ENCODE measurements at regions not wholly inside any gene's neighbourhood (a gene's known extent, or its start where the extent isn't known, plus 50 kb on each side); places are given as distances from the start of the nearest gene placed in this dataset.

- Histone ChIP-seq H3K27ac (ENCODE audit: low read depth in 1 of 2, low read length in 2 of 2) (no peak overlapping the region), H3K9me3 (ENCODE audit: control insufficient read depth in 4 of 4, low read length in 3 of 4) (no peaks in the 10 kb centered on the region), H3K27me3 (ENCODE audit: control insufficient read depth in 4 of 4, insufficient read depth in 4 of 4, low read length in 3 of 4) (no peaks in the 10 kb centered on the region), H3K36me3 (ENCODE audit: control insufficient read depth in 4 of 4, insufficient read depth in 3 of 4, low read depth in 1 of 4, low read length in 3 of 4) (no peaks in the 10 kb centered on the region), H3K9ac (ENCODE audit: low read depth in 1 of 2, low read length in 2 of 2) (no peak overlapping the region), H3K4me3 (ENCODE audit: low read depth in 1 of 3, low read length in 3 of 3) (no peak overlapping the region), H3K4me1 (ENCODE audit: control insufficient read depth in 4 of 4, insufficient read depth in 4 of 4, low read length in 3 of 4) (peaks cover 0 to 3% (median 1%) of the 10 kb centered on the region in 4 donors)
- DNase-seq (ENCODE audit: low spot score) = no peak
- TF ChIP-seq FOXA2 (IDR thresholded peaks at IDR 0.05) (no peak), ATF3 (IDR thresholded peaks at IDR 0.05) (no peak), HNF4G (IDR thresholded peaks at IDR 0.05) (no peak), SP1 (IDR thresholded peaks at IDR 0.05) (no peak), MAX (IDR thresholded peaks at IDR 0.05) (no peak), RXRA (IDR thresholded peaks at IDR 0.05) (no peak), REST (IDR thresholded peaks at IDR 0.05) (no peak), EGR1 (IDR thresholded peaks at IDR 0.05; ENCODE audit: low read depth in 2 of 2) (no peak), JUND (IDR thresholded peaks at IDR 0.05) (no peak), RAD21 (IDR thresholded peaks at IDR 0.05) (no peak), HNF4A (conservative IDR thresholded peaks at IDR 0.05) (no peak), CTCF (IDR thresholded peaks at IDR 0.05; ENCODE audit: low read depth, low read length, missing input control) (no peak), YY1 (IDR thresholded peaks at IDR 0.05) (no peak), TAF1 (conservative IDR thresholded peaks at IDR 0.05) (no peak), ZBTB33 (IDR thresholded peaks at IDR 0.05) (no peak), FOXA1 (IDR thresholded peaks at IDR 0.05) (no peak), GABPA (IDR thresholded peaks at IDR 0.05 in 1 of 2, conservative IDR thresholded peaks at IDR 0.05 in 1 of 2) (no peak)
Measured at GRCh38 chr3:102200126-102200525, 234.7 kb upstream of the ZPLD1 start.

GRCh38 chr3:102200560-102200959 is 234.3 kb upstream of the ZPLD1 start:
- no peak overlapping the region for H3K4me3 ChIP-seq (ENCODE audit: low read depth in 1 of 3, low read length in 3 of 3)
- H3K27me3 ChIP-seq (ENCODE audit: control insufficient read depth in 4 of 4, insufficient read depth in 4 of 4, low read length in 3 of 4) = no peaks in the 10 kb centered on the region
- H3K9me3 ChIP-seq (ENCODE audit: control insufficient read depth in 4 of 4, low read length in 3 of 4) = no peaks in the 10 kb centered on the region
- H3K27ac ChIP-seq (ENCODE audit: low read depth in 1 of 2, low read length in 2 of 2) = no peak overlapping the region
- H3K4me1 ChIP-seq (ENCODE audit: control insufficient read depth in 4 of 4, insufficient read depth in 4 of 4, low read length in 3 of 4) = no peaks in the 10 kb centered on the region
- no peak for DNase-seq (ENCODE audit: low spot score)
- H3K36me3 ChIP-seq (ENCODE audit: control insufficient read depth in 4 of 4, insufficient read depth in 3 of 4, low read depth in 1 of 4, low read length in 3 of 4) = no peaks in the 10 kb centered on the region
- no peak overlapping the region for H3K9ac ChIP-seq (ENCODE audit: low read depth in 1 of 2, low read length in 2 of 2)
- no peak for TF ChIP-seq ZBTB33 (IDR thresholded peaks at IDR 0.05)
- no peak for TF ChIP-seq HNF4G (IDR thresholded peaks at IDR 0.05)
- no peak for TF ChIP-seq ATF3 (IDR thresholded peaks at IDR 0.05)
- no peak for TF ChIP-seq NR2F2 (IDR thresholded peaks at IDR 0.05)
- TF ChIP-seq CTCF (IDR thresholded peaks at IDR 0.05; ENCODE audit: low read depth, low read length, missing input control) = no peak
- no peak for TF ChIP-seq TAF1 (conservative IDR thresholded peaks at IDR 0.05)
- TF ChIP-seq HNF4A (conservative IDR thresholded peaks at IDR 0.05) = no peak
- no peak for TF ChIP-seq YY1 (IDR thresholded peaks at IDR 0.05)
- no peak for TF ChIP-seq FOXA2 (IDR thresholded peaks at IDR 0.05)
